WTC11 (cell line): ENCODE measurements at regions not wholly inside any gene's neighbourhood (a gene's known extent, or its start where the extent isn't known, plus 50 kb on each side); places are given as distances from the start of the nearest gene placed in this dataset.
A peak's percentile ranks its signal among the peaks of the same experiment; 100 is the strongest.

Experiments
- ATAC-seq: fragments of 200-7000 bp; cut with Tn5 transposase; 2 replicates; pipeline ENCODE4 v1.10.0; 2021; ENCODE audit warnings: mild to moderate bottlenecking, moderate library complexity
- CTCF ChIA-PET: fragments of 300-600 bp; sonication (Branson Sonifier 250); formaldehyde crosslinking; loops from one replicate; lab custom pipeline; 2021; ENCODE audit warnings: antibody characterized with exemption; lab: Charles Lee
- POLR2A ChIA-PET: fragments of 350-600 bp; sonication (Branson Sonifier 250); formaldehyde crosslinking; loops from one replicate; lab custom pipeline; 2021; ENCODE audit warnings: antibody characterized with exemption; lab: Charles Lee
- DNase-seq: peaks from one replicate; pipeline ENCODE4 v3.0.0; 2021; ENCODE audit warnings: low spot score
- H3K27ac Mint-ChIP-seq: 2 replicates; pipeline ENCODE4 v1.8.0; 2021; ENCODE audit warnings: mixed read lengths
- H3K27me3 Mint-ChIP-seq: 2 replicates; pipeline ENCODE4 v1.8.0; 2021; ENCODE audit warnings: low read depth, mild to moderate bottlenecking, moderate library complexity, mixed read lengths
- H3K36me3 Mint-ChIP-seq: 2 replicates; pipeline ENCODE4 v1.8.0; 2021; ENCODE audit warnings: mixed read lengths
- H3K4me1 Mint-ChIP-seq: 2 replicates; pipeline ENCODE4 v1.8.0; 2022; ENCODE audit warnings: mixed read lengths
- H3K4me3 Mint-ChIP-seq: 2 replicates; pipeline ENCODE4 v1.8.0; 2021; ENCODE audit warnings: mild to moderate bottlenecking, moderate library complexity, mixed read lengths
- H3K9me3 Mint-ChIP-seq: 2 replicates; pipeline ENCODE4 v1.8.0; 2021; ENCODE audit warnings: mixed read lengths
- CREB1 ChIP-seq: sonication (generic); formaldehyde crosslinking; IDR thresholded peaks from 2 replicates; pipeline ENCODE4 v1.8.0; 2023; ENCODE audit warnings: mild to moderate bottlenecking, missing genetic modification reagents
- CREM ChIP-seq: sonication (generic); formaldehyde crosslinking; IDR thresholded peaks from 2 replicates; pipeline ENCODE4 v1.8.1; 2022; ENCODE audit warnings: mild to moderate bottlenecking, missing genetic modification reagents, moderate library complexity
- GABPB1 ChIP-seq: sonication (generic); formaldehyde crosslinking; IDR thresholded peaks from 2 replicates; pipeline ENCODE4 v1.8.1; 2023; ENCODE audit warnings: mild to moderate bottlenecking, missing genetic modification reagents
- KAT7 ChIP-seq: sonication (generic); formaldehyde crosslinking; IDR thresholded peaks from 2 replicates; pipeline ENCODE4 v1.8.1; 2023; ENCODE audit warnings: missing genetic modification reagents, mild to moderate bottlenecking, borderline replicate concordance
- NFE2L1 ChIP-seq: sonication (generic); formaldehyde crosslinking; IDR thresholded peaks from 2 replicates; pipeline ENCODE4 v1.8.1; 2023; ENCODE audit warnings: missing genetic modification reagents
- NR1H2 ChIP-seq: sonication (generic); formaldehyde crosslinking; IDR thresholded peaks from 2 replicates; pipeline ENCODE4 v1.9.0; 2021; ENCODE audit warnings: mild to moderate bottlenecking, moderate library complexity, missing genetic modification reagents
- RORB ChIP-seq: fragments of 250-450 bp; sonication (Bioruptor Pico); IDR thresholded peaks from 2 replicates; pipeline ENCODE4 v1.9.0; 2021; ENCODE audit warnings: mild to moderate bottlenecking
- TEAD1 ChIP-seq: sonication (generic); formaldehyde crosslinking; IDR thresholded peaks from 2 replicates; pipeline ENCODE4 v1.8.0; 2022; ENCODE audit warnings: mild to moderate bottlenecking, missing genetic modification reagents
- TP53 ChIP-seq: sonication (generic); formaldehyde crosslinking; IDR thresholded peaks from 2 replicates; pipeline ENCODE4 v1.8.1; 2023; ENCODE audit warnings: mild to moderate bottlenecking, missing genetic modification reagents
- ZNF317 ChIP-seq: sonication (generic); formaldehyde crosslinking; IDR thresholded peaks from 2 replicates; pipeline ENCODE4 v1.8.1; 2023; ENCODE audit warnings: low read depth, mild to moderate bottlenecking, moderate library complexity, missing genetic modification reagents, borderline replicate concordance
- ZNF671 ChIP-seq: fragments of 250-450 bp; sonication (Bioruptor Pico); IDR thresholded peaks from 2 replicates; pipeline ENCODE4 v1.8.0; 2021; ENCODE audit warnings: mild to moderate bottlenecking
- TF ChIP-seq, protein P1 (sequence below): sonication (generic); formaldehyde crosslinking; IDR thresholded peaks from 2 replicates; pipeline ENCODE4 v1.8.0; 2022; ENCODE audit warnings: mild to moderate bottlenecking, missing genetic modification reagents
- TF ChIP-seq, protein P2 (sequence below): sonication (generic); formaldehyde crosslinking; IDR thresholded peaks from 2 replicates; pipeline ENCODE4 v1.8.0; 2022; ENCODE audit warnings: mild to moderate bottlenecking, missing genetic modification reagents
- TF ChIP-seq, protein P3 (sequence below): sonication (generic); formaldehyde crosslinking; IDR thresholded peaks from 2 replicates; pipeline ENCODE4 v1.8.0; 2023; ENCODE audit warnings: mild to moderate bottlenecking, missing genetic modification reagents
- TF ChIP-seq, protein P4 (sequence below): sonication (generic); formaldehyde crosslinking; IDR thresholded peaks from 2 replicates; pipeline ENCODE4 v1.8.1; 2023; ENCODE audit warnings: mild to moderate bottlenecking, moderate library complexity, missing genetic modification reagents
- TF ChIP-seq, protein P5 (sequence below): sonication (generic); formaldehyde crosslinking; IDR thresholded peaks from 2 replicates; pipeline ENCODE4 v1.8.1; 2022; ENCODE audit warnings: mild to moderate bottlenecking, moderate library complexity, missing genetic modification reagents
- TF ChIP-seq, protein P6 (sequence below): sonication (generic); formaldehyde crosslinking; IDR thresholded peaks from 2 replicates; pipeline ENCODE4 v1.8.1; 2023; ENCODE audit warnings: mild to moderate bottlenecking, missing genetic modification reagents, moderate library complexity
- TF ChIP-seq, protein P7 (sequence below): sonication (generic); formaldehyde crosslinking; IDR thresholded peaks from 2 replicates; pipeline ENCODE4 v1.8.1; 2022; ENCODE audit warnings: low read depth, mild to moderate bottlenecking, moderate library complexity, missing genetic modification reagents, borderline replicate concordance
- TF ChIP-seq, protein P8 (sequence below): sonication (generic); formaldehyde crosslinking; IDR thresholded peaks from 2 replicates; pipeline ENCODE4 v1.8.0; 2022; ENCODE audit warnings: mild to moderate bottlenecking, missing genetic modification reagents

DNA sequence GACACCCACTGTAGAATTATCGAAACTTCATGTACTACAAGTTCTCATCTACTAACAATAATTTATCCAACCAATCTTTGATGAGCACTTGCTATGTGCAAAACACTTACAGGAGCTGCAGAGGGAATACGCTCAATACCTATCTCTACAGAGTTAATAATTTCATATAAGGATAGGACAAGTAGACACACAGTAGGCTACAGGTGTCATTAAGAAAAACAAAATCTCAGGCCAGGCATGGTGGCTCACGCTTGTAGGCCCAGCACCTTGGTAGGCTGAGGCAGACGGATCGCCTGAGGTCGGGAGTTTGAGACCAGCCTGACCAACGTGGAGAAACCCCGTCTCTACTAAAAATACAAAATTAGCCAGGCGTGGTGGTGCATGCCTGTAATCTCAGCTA lies 91.3 kb upstream of the PLEKHM1 start (continued):
- no peak for TF ChIP-seq RORB (CRISPR knock-in tag)
- no peak for TF ChIP-seq ZNF671 (CRISPR knock-in tag)
- TF ChIP-seq CREB1 (CRISPR knock-in tag), result no peak
- no peak for TF ChIP-seq NR1H2 (CRISPR knock-in tag)
- TF ChIP-seq, protein P1, sequence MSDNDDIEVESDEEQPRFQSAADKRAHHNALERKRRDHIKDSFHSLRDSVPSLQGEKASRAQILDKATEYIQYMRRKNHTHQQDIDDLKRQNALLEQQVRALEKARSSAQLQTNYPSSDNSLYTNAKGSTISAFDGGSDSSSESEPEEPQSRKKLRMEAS (CRISPR knock-in tag), result no peak
- TF ChIP-seq, protein P2, sequence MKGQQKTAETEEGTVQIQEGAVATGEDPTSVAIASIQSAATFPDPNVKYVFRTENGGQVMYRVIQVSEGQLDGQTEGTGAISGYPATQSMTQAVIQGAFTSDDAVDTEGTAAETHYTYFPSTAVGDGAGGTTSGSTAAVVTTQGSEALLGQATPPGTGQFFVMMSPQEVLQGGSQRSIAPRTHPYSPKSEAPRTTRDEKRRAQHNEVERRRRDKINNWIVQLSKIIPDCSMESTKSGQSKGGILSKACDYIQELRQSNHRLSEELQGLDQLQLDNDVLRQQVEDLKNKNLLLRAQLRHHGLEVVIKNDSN (CRISPR knock-in tag), result no peak
- TF ChIP-seq, protein P3, sequence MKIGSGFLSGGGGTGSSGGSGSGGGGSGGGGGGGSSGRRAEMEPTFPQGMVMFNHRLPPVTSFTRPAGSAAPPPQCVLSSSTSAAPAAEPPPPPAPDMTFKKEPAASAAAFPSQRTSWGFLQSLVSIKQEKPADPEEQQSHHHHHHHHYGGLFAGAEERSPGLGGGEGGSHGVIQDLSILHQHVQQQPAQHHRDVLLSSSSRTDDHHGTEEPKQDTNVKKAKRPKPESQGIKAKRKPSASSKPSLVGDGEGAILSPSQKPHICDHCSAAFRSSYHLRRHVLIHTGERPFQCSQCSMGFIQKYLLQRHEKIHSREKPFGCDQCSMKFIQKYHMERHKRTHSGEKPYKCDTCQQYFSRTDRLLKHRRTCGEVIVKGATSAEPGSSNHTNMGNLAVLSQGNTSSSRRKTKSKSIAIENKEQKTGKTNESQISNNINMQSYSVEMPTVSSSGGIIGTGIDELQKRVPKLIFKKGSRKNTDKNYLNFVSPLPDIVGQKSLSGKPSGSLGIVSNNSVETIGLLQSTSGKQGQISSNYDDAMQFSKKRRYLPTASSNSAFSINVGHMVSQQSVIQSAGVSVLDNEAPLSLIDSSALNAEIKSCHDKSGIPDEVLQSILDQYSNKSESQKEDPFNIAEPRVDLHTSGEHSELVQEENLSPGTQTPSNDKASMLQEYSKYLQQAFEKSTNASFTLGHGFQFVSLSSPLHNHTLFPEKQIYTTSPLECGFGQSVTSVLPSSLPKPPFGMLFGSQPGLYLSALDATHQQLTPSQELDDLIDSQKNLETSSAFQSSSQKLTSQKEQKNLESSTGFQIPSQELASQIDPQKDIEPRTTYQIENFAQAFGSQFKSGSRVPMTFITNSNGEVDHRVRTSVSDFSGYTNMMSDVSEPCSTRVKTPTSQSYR (CRISPR knock-in tag), result no peak
- TF ChIP-seq, protein P4, sequence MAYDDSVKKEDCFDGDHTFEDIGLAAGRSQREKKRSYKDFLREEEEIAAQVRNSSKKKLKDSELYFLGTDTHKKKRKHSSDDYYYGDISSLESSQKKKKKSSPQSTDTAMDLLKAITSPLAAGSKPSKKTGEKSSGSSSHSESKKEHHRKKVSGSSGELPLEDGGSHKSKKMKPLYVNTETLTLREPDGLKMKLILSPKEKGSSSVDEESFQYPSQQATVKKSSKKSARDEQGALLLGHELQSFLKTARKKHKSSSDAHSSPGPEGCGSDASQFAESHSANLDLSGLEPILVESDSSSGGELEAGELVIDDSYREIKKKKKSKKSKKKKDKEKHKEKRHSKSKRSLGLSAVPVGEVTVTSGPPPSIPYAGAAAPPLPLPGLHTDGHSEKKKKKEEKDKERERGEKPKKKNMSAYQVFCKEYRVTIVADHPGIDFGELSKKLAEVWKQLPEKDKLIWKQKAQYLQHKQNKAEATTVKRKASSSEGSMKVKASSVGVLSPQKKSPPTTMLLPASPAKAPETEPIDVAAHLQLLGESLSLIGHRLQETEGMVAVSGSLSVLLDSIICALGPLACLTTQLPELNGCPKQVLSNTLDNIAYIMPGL (CRISPR knock-in tag), result no peak

DNA sequence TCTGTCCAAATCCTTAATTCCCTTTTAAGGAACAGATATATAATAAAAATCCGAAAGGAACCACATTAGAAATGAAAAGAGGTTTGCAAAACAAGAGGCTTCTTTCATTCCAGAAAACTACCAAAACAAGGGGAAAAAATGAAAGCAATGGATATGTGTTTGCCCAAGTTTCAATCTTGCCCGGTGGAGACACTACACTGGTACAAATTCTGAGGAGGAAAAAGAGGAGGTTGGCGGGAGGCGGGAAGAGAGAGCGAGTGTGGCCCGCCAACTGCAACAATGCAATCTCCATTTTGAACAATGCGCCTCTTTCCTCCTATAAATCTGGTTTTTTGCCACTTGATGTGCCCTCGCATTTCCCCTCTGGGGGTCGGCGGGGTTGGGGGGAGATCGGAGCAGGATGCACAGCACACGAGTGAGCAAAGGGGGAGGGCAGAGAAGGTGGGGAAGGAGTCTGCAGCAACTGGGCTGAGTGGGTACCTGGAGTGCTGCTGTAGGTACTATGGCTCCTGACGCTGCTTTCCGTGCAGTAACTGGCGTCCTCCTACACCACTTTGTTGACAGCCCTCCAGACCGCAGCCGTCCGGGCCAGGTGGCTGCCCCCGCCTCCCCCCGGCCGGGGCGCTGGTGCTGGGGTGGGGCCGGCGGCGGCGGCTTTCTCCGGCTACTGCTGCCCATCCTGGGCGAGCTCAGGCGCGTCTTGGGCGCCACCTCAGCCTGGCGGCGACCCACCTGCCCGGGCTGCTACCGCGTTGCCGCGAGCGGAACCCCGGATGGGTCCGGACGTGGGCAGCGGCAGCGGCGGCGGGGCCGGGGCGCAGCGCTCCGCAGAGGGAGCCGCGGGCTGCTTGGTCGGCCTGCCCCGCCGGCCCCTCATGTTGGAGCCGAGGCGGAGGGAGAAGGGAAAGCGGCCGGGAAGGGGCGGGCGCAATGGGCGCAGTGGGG lies 93.8 kb upstream of the PLEKHM1 start:
- Mint-ChIP-seq H3K9me3 (no peaks in the 10 kb centered on the region), H3K27me3 (no peaks in the 10 kb centered on the region; the same call in 1 of the 2 replicates), H3K4me1 (peaks cover 36% of the 10 kb centered on the region), H3K4me3 (peak overlapping the region; percentile 92), H3K27ac (peak overlapping the region; percentile 88), H3K36me3 (peaks cover 12% of the 10 kb centered on the region)
- ChIA-PET CTCF (no interaction called here), POLR2A (interaction anchor here (1.0 kb wide), 1 partner anchor 423 kb away, joined by 3 read pairs; the partner anchor contains the start of gene HEXIM2)
- DNase-seq, result peak; percentile 72
- ATAC-seq, result peak; percentile 22
- TF ChIP-seq TEAD1 (CRISPR knock-in tag), result 0 out of 2 replicates have a peak, but pooled peaks have one; percentile 38
- no peak for TF ChIP-seq NR1H2 (CRISPR knock-in tag)
- TF ChIP-seq KAT7 (CRISPR knock-in tag), result 0 out of 2 replicates have a peak, but pooled peaks have one; percentile 47
- TF ChIP-seq TP53, result no peak
- TF ChIP-seq CREM (CRISPR knock-in tag), result peak; percentile 64; the same call in 1 of the 2 replicates
- TF ChIP-seq, protein P5, sequence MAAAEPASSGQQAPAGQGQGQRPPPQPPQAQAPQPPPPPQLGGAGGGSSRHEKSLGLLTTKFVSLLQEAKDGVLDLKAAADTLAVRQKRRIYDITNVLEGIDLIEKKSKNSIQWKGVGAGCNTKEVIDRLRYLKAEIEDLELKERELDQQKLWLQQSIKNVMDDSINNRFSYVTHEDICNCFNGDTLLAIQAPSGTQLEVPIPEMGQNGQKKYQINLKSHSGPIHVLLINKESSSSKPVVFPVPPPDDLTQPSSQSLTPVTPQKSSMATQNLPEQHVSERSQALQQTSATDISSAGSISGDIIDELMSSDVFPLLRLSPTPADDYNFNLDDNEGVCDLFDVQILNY, result 0 out of 2 replicates have a peak, but pooled peaks have one; percentile 23
- TF ChIP-seq, protein P6, sequence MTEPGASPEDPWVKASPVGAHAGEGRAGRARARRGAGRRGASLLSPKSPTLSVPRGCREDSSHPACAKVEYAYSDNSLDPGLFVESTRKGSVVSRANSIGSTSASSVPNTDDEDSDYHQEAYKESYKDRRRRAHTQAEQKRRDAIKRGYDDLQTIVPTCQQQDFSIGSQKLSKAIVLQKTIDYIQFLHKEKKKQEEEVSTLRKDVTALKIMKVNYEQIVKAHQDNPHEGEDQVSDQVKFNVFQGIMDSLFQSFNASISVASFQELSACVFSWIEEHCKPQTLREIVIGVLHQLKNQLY (CRISPR knock-in tag), result 0 out of 2 replicates have a peak, but pooled peaks have one; percentile 46
- no peak for TF ChIP-seq ZNF317 (CRISPR knock-in tag)
- TF ChIP-seq, protein P7, sequence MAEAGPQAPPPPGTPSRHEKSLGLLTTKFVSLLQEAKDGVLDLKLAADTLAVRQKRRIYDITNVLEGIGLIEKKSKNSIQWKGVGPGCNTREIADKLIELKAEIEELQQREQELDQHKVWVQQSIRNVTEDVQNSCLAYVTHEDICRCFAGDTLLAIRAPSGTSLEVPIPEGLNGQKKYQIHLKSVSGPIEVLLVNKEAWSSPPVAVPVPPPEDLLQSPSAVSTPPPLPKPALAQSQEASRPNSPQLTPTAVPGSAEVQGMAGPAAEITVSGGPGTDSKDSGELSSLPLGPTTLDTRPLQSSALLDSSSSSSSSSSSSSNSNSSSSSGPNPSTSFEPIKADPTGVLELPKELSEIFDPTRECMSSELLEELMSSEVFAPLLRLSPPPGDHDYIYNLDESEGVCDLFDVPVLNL (CRISPR knock-in tag), result peak; percentile 81; the same call in 1 of the 2 replicates
- 0 out of 2 replicates have a peak, but pooled peaks have one; percentile 50 for TF ChIP-seq NFE2L1 (CRISPR knock-in tag)
- TF ChIP-seq, protein P8, sequence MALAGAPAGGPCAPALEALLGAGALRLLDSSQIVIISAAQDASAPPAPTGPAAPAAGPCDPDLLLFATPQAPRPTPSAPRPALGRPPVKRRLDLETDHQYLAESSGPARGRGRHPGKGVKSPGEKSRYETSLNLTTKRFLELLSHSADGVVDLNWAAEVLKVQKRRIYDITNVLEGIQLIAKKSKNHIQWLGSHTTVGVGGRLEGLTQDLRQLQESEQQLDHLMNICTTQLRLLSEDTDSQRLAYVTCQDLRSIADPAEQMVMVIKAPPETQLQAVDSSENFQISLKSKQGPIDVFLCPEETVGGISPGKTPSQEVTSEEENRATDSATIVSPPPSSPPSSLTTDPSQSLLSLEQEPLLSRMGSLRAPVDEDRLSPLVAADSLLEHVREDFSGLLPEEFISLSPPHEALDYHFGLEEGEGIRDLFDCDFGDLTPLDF (CRISPR knock-in tag), result 0 out of 2 replicates have a peak, but pooled peaks have one; percentile 47
- TF ChIP-seq GABPB1 (CRISPR knock-in tag), result peak; percentile 13; the same call in 1 of the 2 replicates
- TF ChIP-seq, protein P4 (CRISPR knock-in tag), result peak; percentile 72; the same call in 1 of the 2 replicates
